ENCODE measurements at regions not wholly inside any gene's neighbourhood (a gene's known extent, or its start where the extent isn't known, plus 50 kb on each side); places are given as distances from the start of the nearest gene placed in this dataset.

GRCh38 chr5:54882101-54882500 lies 103.3 kb downstream of the ESM1 start:
- no peak for TF ChIP-seq CTCF (conservative IDR thresholded peaks at IDR 0.05; ENCODE audit: low read length)
- no peak for TF ChIP-seq EZH2phosphoT487 (IDR thresholded peaks at IDR 0.05; ENCODE audit: borderline replicate concordance, low read depth, low read length)
